GM23338 (cell line): ENCODE measurements at regions not wholly inside any gene's neighbourhood (a gene's known extent, or its start where the extent isn't known, plus 50 kb on each side); places are given as distances from the start of the nearest gene placed in this dataset.

ENCODE experiments used
- ATAC-seq: fragments of 200-7000 bp; cut with Tn5 transposase; 3 replicates; pipeline ENCODE4 v1.9.1; 2020
- DNase-seq: peaks from one replicate; pipeline ENCODE4 v3.0.0-alpha.2; 2015; ENCODE audit warnings: low spot score
- H2AFZ ChIP-seq: fragments of 200-600 bp; sonication (generic); 2 replicates; pipeline ENCODE4 v1.8.0; 2016; ENCODE audit warnings: antibody characterized with exemption, mild to moderate bottlenecking, moderate library complexity
- H3F3A ChIP-seq: fragments of 200-600 bp; sonication (generic); replicated peaks from 2 replicates; pipeline ENCODE4 v1.8.0; 2017; ENCODE audit warnings: antibody characterized with exemption, mixed run types, low read depth
- H3K27ac ChIP-seq: fragments of 200-600 bp; sonication (generic); 2 replicates; pipeline ENCODE4 v1.6.1; 2016; ENCODE audit warnings: low read depth
- H3K27me3 ChIP-seq: fragments of 200-600 bp; sonication (generic); 2 replicates; pipeline ENCODE4 v1.8.0; 2016; ENCODE audit warnings: mild to moderate bottlenecking, mixed run types, moderate library complexity; ENCODE audit not compliant: insufficient read depth
- H3K36me3 ChIP-seq: fragments of 200-600 bp; sonication (generic); 2 replicates; pipeline ENCODE4 v1.8.0; 2016; ENCODE audit warnings: mild to moderate bottlenecking; ENCODE audit not compliant: insufficient read depth
- H3K4me1 ChIP-seq: fragments of 200-600 bp; sonication (generic); 2 replicates; pipeline ENCODE4 v1.8.0; 2016; ENCODE audit warnings: mild to moderate bottlenecking, moderate library complexity; ENCODE audit not compliant: insufficient read depth
- H3K4me2 ChIP-seq: fragments of 200-600 bp; sonication (generic); 2 replicates; pipeline ENCODE4 v1.7.1; 2017; ENCODE audit warnings: mixed run types
- H3K4me3 ChIP-seq: fragments of 200-600 bp; sonication (generic); 2 replicates; pipeline ENCODE4 v1.6.1; 2016; ENCODE audit warnings: mixed run types
- H3K79me2 ChIP-seq: fragments of 200-600 bp; sonication (generic); replicated peaks from 2 replicates; pipeline ENCODE4 v1.8.0; 2017; ENCODE audit warnings: mild to moderate bottlenecking; ENCODE audit not compliant: insufficient read depth
- H3K9me2 ChIP-seq: fragments of 200-600 bp; sonication (generic); 2 replicates; pipeline ENCODE4 v1.8.0; 2017; ENCODE audit not compliant: insufficient read depth
- H4K20me1 ChIP-seq: fragments of 200-600 bp; sonication (generic); replicated peaks from 2 replicates; pipeline ENCODE4 v1.8.0; 2017; ENCODE audit warnings: mild to moderate bottlenecking; ENCODE audit not compliant: insufficient read depth
- H3K27ac Mint-ChIP-seq: 2 replicates; pipeline ENCODE4 v1.8.0; 2020; ENCODE audit warnings: inconsistent platforms, mild to moderate bottlenecking, moderate library complexity, mixed read lengths
- H3K27me3 Mint-ChIP-seq: 3 replicates; pipeline ENCODE4 v1.8.0; 2022; ENCODE audit warnings: low read depth, mild to moderate bottlenecking, moderate library complexity, mixed read lengths, inconsistent platforms; ENCODE audit not compliant: insufficient read depth, poor library complexity
- H3K36me3 Mint-ChIP-seq: 3 replicates; pipeline ENCODE4 v1.8.0; 2021; ENCODE audit warnings: low read depth, mild to moderate bottlenecking, inconsistent platforms, moderate library complexity, mixed read lengths
- H3K4me1 Mint-ChIP-seq: 3 replicates; pipeline ENCODE4 v1.8.0; 2020; ENCODE audit warnings: mild to moderate bottlenecking, inconsistent platforms, mixed read lengths
- H3K4me3 Mint-ChIP-seq: 3 replicates; pipeline ENCODE4 v1.8.0; 2021; ENCODE audit warnings: moderate library complexity, mild to moderate bottlenecking, inconsistent platforms, mixed read lengths
- H3K9me3 Mint-ChIP-seq: 3 replicates; pipeline ENCODE4 v1.8.0; 2020; ENCODE audit warnings: moderate library complexity, mild to moderate bottlenecking, inconsistent platforms, mixed read lengths
- CREB1 ChIP-seq: fragments of 250-450 bp; sonication (Bioruptor Pico); IDR thresholded peaks from 2 replicates; pipeline ENCODE4 v1.5.0; 2020; ENCODE audit warnings: low read depth, mild to moderate bottlenecking, moderate library complexity
- EZH2 ChIP-seq: fragments of 200-600 bp; sonication (generic); IDR thresholded peaks from one replicate; pipeline ENCODE4 v1.8.0; 2017; ENCODE audit warnings: antibody characterized with exemption, mild to moderate bottlenecking, low read depth; ENCODE audit not compliant: unreplicated experiment
- EZH2phosphoT487 ChIP-seq: fragments of 200-600 bp; sonication (generic); IDR thresholded peaks from one replicate; pipeline ENCODE4 v1.8.1; 2018; ENCODE audit warnings: antibody characterized with exemption; ENCODE audit not compliant: unreplicated experiment
- JUNB ChIP-seq: IDR thresholded peaks from one replicate; pipeline ENCODE4 v1.6.1; 2016; ENCODE audit warnings: antibody characterized with exemption; ENCODE audit not compliant: unreplicated experiment
- NANOG ChIP-seq: IDR thresholded peaks from 2 replicates; pipeline ENCODE4 v1.6.1; 2016; ENCODE audit warnings: antibody characterized with exemption, borderline replicate concordance
- POLR2AphosphoS5 ChIP-seq: IDR thresholded peaks from 2 replicates; pipeline ENCODE4 v1.6.1; 2016; ENCODE audit warnings: antibody characterized with exemption, low read depth
- REST ChIP-seq: IDR thresholded peaks from one replicate; pipeline ENCODE4 v1.6.1; 2018; ENCODE audit warnings: antibody characterized with exemption; ENCODE audit not compliant: unreplicated experiment
- STAT1 ChIP-seq: IDR thresholded peaks from one replicate; pipeline ENCODE4 v1.6.1; 2016; ENCODE audit warnings: antibody characterized with exemption; ENCODE audit not compliant: unreplicated experiment
- ZNF114 ChIP-seq: fragments of 250-450 bp; sonication (Bioruptor Pico); IDR thresholded peaks from 2 replicates; pipeline ENCODE4 v1.5.0; 2020; ENCODE audit warnings: mild to moderate bottlenecking, moderate library complexity
- ZNF331 ChIP-seq: fragments of 250-450 bp; sonication (Bioruptor Pico); IDR thresholded peaks from 2 replicates; pipeline ENCODE4 v1.5.0; 2020; ENCODE audit warnings: low read depth, mild to moderate bottlenecking, moderate library complexity
- ZNF462 ChIP-seq: fragments of 250-450 bp; sonication (Bioruptor Pico); IDR thresholded peaks from 2 replicates; pipeline ENCODE4 v1.5.0; 2020; ENCODE audit warnings: mild to moderate bottlenecking, moderate library complexity
- TF ChIP-seq, protein P1 (sequence below), 2 experiments: fragments of 200-600 bp in 1 of 2; sonication (generic) in 1 of 2; conservative IDR thresholded peaks; 2 replicates each; pipeline versions ENCODE4 v1.5.1 to v1.6.1; 2016 to 2017; ENCODE audit warnings: antibody characterized with exemption in 2 of 2, low read depth in 2 of 2, mild to moderate bottlenecking in 2 of 2, moderate library complexity in 1 of 2
- TF ChIP-seq, protein P2 (sequence below): IDR thresholded peaks from 2 replicates; pipeline ENCODE4 v1.6.1; 2016; ENCODE audit warnings: antibody characterized with exemption

DNA sequence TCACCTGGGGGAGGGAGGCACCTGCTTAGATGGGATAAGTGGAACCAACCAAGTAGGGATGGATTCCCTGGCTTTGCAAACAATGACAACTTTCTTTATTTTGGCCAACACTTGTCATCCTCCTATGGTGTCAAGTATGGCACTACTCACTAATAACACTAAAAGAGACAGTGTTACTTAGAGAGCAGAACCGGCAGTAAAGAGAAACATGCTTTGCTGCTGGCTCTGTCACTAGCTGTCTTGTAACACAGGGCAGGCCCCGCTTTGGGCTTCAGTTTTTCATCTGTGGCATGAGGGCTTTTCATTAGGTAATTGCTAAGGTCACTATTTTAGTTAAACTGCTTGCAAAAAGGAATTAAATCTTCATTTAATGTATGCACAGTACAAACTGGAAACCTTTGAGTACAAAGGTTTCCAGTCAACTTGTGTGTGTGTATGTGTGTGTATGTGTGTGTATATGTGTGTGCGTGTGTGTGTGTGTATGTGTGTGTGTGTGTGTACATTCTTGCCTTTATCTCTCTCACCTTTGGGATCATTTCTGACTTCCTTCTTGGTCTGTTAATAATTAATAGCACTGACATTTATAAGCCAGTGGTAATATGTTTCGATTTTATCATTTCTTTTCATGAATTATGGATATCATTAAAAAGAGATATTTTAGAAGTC is 64.7 kb downstream of the BTBD3 start:
- Histone ChIP-seq H3K27ac (no peak overlapping the region), H3F3A (no peaks in the 10 kb centered on the region), H3K36me3 (no peaks in the 10 kb centered on the region), H4K20me1 (no peaks in the 10 kb centered on the region), H2AFZ (no peak overlapping the region), H3K79me2 (no peaks in the 10 kb centered on the region), H3K4me2 (no peak overlapping the region), H3K9me2 (peaks cover 13% of the 10 kb centered on the region; the same call in 1 of the 2 replicates), H3K4me3 (no peak overlapping the region), H3K4me1 (peaks cover 21% of the 10 kb centered on the region), H3K27me3 (no peaks in the 10 kb centered on the region)
- TF ChIP-seq EZH2phosphoT487: no peak
- no peak for TF ChIP-seq ZNF462 (CRISPR knock-in tag)
- no peak for TF ChIP-seq CREB1 (CRISPR knock-in tag)
- no peak for TF ChIP-seq REST
- no peak for TF ChIP-seq ZNF331 (CRISPR knock-in tag)
- TF ChIP-seq POLR2AphosphoS5: no peak
- TF ChIP-seq EZH2: no peak
- TF ChIP-seq ZNF114 (CRISPR knock-in tag): no peak
- TF ChIP-seq, protein P1, sequence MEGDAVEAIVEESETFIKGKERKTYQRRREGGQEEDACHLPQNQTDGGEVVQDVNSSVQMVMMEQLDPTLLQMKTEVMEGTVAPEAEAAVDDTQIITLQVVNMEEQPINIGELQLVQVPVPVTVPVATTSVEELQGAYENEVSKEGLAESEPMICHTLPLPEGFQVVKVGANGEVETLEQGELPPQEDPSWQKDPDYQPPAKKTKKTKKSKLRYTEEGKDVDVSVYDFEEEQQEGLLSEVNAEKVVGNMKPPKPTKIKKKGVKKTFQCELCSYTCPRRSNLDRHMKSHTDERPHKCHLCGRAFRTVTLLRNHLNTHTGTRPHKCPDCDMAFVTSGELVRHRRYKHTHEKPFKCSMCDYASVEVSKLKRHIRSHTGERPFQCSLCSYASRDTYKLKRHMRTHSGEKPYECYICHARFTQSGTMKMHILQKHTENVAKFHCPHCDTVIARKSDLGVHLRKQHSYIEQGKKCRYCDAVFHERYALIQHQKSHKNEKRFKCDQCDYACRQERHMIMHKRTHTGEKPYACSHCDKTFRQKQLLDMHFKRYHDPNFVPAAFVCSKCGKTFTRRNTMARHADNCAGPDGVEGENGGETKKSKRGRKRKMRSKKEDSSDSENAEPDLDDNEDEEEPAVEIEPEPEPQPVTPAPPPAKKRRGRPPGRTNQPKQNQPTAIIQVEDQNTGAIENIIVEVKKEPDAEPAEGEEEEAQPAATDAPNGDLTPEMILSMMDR (conservative IDR thresholded peaks at IDR 0.05; ENCODE audit: low read depth in 2 of 2): no peak
- no peak for TF ChIP-seq JUNB
- TF ChIP-seq, protein P2, sequence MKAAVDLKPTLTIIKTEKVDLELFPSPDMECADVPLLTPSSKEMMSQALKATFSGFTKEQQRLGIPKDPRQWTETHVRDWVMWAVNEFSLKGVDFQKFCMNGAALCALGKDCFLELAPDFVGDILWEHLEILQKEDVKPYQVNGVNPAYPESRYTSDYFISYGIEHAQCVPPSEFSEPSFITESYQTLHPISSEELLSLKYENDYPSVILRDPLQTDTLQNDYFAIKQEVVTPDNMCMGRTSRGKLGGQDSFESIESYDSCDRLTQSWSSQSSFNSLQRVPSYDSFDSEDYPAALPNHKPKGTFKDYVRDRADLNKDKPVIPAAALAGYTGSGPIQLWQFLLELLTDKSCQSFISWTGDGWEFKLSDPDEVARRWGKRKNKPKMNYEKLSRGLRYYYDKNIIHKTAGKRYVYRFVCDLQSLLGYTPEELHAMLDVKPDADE: no peak
- no peak for TF ChIP-seq STAT1
- no peak for TF ChIP-seq NANOG
- DNase-seq: no peak
- H3K4me3 Mint-ChIP-seq: no peak overlapping the region
- H3K27ac Mint-ChIP-seq: no peak overlapping the region
- no peaks in the 10 kb centered on the region for H3K9me3 Mint-ChIP-seq
- ATAC-seq: no peak
- peaks cover 21% of the 10 kb centered on the region for H3K4me1 Mint-ChIP-seq
- no peaks in the 10 kb centered on the region for H3K36me3 Mint-ChIP-seq
- H3K27me3 Mint-ChIP-seq: no peaks in the 10 kb centered on the region
